SU-DHL-6 (cell line): ENCODE measurements at regions not wholly inside any gene's neighbourhood (a gene's known extent, or its start where the extent isn't known, plus 50 kb on each side); places are given as distances from the start of the nearest gene placed in this dataset.

ENCODE experiments used
- H2AFZ ChIP-seq: fragments of 200-600 bp; sonication (generic); 2 replicates; pipeline ENCODE4 v1.6.1; 2014; ENCODE audit warnings: low read depth, mild to moderate bottlenecking, moderate library complexity, mixed read lengths, antibody characterized with exemption, low read length; ENCODE audit not compliant: severe bottlenecking
- H3F3A ChIP-seq: fragments of 200-600 bp; shearing (Covaris generic); 2 replicates; pipeline ENCODE4 v1.6.0; 2016; ENCODE audit warnings: antibody characterized with exemption, mild to moderate bottlenecking; ENCODE audit not compliant: insufficient read depth
- H3K27ac ChIP-seq: fragments of 200-600 bp; sonication (generic); 2 replicates; pipeline ENCODE4 v1.5.1; 2016; ENCODE audit warnings: low read depth, mild to moderate bottlenecking, low read length, moderate library complexity, mixed read lengths
- H3K27me3 ChIP-seq: fragments of 200-600 bp; sonication (generic), shearing (Covaris generic); 2 replicates; pipeline ENCODE4 v1.6.0; 2014; ENCODE audit warnings: mild to moderate bottlenecking, low read length
- H3K36me3 ChIP-seq: fragments of 200-600 bp; sonication (generic); 2 replicates; pipeline ENCODE4 v1.6.1; 2014; ENCODE audit warnings: mild to moderate bottlenecking, low read length, mixed read lengths
- H3K4me2 ChIP-seq: fragments of 300-600, 200-600 bp; shearing (Covaris generic), sonication (generic); 2 replicates; pipeline ENCODE4 v1.6.0; 2014; ENCODE audit warnings: low read length, low read depth, mild to moderate bottlenecking; ENCODE audit not compliant: poor library complexity, severe bottlenecking
- H3K4me3 ChIP-seq: fragments of 200-600 bp; sonication (generic); 2 replicates; pipeline ENCODE4 v1.5.1; 2014; ENCODE audit warnings: antibody characterized with exemption, low read length, mild to moderate bottlenecking, mixed read lengths; ENCODE audit not compliant: insufficient read depth, poor library complexity, severe bottlenecking
- H3K79me2 ChIP-seq: fragments of 200-600 bp; sonication (generic); 2 replicates; pipeline ENCODE4 v1.6.1; 2014; ENCODE audit warnings: mild to moderate bottlenecking, low read length, moderate library complexity; ENCODE audit not compliant: insufficient read depth
- H3K9ac ChIP-seq: fragments of 200-600 bp; sonication (generic); 2 replicates; pipeline ENCODE4 v1.7.0; 2014; ENCODE audit warnings: mild to moderate bottlenecking, low read length
- H3K9me2 ChIP-seq: fragments of 200-600 bp; sonication (generic); replicated peaks from 2 replicates; pipeline ENCODE4 v1.6.1; 2014; ENCODE audit warnings: low read length; ENCODE audit not compliant: insufficient read depth
- H3K9me3 ChIP-seq: fragments of 200-600 bp; sonication (generic); 2 replicates; pipeline ENCODE4 v1.6.1; 2014; ENCODE audit warnings: low read length, mixed read lengths; ENCODE audit not compliant: insufficient read depth
- H4K20me1 ChIP-seq: fragments of 200-600 bp; sonication (generic); 2 replicates; pipeline ENCODE4 v1.6.1; 2014; ENCODE audit warnings: low read depth, mild to moderate bottlenecking, antibody characterized with exemption, low read length, moderate library complexity, mixed read lengths
- EZH2phosphoT487 ChIP-seq: fragments of 200-600 bp; sonication (generic), shearing (Covaris generic); conservative IDR thresholded peaks from 2 replicates; pipeline ENCODE4 v1.6.1; 2018; ENCODE audit warnings: mild to moderate bottlenecking, antibody characterized with exemption, low read length, moderate library complexity, mixed read lengths
- TF ChIP-seq, protein P1 (sequence below): fragments of 200-600 bp; sonication (generic); IDR thresholded peaks from one replicate; pipeline ENCODE4 v1.5.1; 2017; ENCODE audit warnings: antibody characterized with exemption, mild to moderate bottlenecking, low read length, moderate library complexity; ENCODE audit not compliant: insufficient read depth, poor library complexity, severe bottlenecking

DNA sequence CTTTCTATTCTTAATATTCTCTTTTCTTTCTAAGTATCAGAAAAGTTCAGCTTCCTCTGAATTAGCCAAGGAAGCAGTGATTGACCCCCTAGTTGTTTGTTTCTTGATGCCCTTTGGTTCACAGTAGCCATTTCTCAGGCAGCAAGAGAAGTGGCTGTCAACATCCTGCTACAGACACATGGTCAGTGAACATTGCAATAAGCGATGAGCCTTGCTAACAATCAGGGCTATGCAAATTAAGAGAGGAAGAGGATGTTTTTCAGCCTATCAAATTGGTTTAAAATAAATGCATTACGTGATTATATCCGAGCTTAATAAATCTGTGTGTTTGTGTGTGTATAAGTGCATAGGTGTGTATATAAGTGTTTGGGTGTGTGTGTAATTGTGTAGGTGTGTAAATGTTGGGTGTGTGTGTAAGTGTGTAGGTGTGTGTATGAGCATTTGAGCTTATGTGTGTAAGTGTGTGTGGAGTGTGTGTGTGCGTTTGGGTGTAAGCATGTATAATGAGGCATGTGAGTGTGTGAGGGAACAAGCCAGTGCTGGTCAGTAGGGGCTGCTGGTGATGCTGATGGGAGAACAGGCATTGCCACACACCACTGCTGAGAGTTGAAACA is 78.1 kb upstream of the XCR1 start:
- no peaks in the 10 kb centered on the region for H3K9me2 ChIP-seq
- no peaks in the 10 kb centered on the region for H3K79me2 ChIP-seq
- no peaks in the 10 kb centered on the region for H3K36me3 ChIP-seq
- H3K4me2 ChIP-seq = no peak overlapping the region
- H2AFZ ChIP-seq = no peak overlapping the region
- H3K9me3 ChIP-seq = no peaks in the 10 kb centered on the region
- TF ChIP-seq EZH2phosphoT487 = no peak
- TF ChIP-seq, protein P1, sequence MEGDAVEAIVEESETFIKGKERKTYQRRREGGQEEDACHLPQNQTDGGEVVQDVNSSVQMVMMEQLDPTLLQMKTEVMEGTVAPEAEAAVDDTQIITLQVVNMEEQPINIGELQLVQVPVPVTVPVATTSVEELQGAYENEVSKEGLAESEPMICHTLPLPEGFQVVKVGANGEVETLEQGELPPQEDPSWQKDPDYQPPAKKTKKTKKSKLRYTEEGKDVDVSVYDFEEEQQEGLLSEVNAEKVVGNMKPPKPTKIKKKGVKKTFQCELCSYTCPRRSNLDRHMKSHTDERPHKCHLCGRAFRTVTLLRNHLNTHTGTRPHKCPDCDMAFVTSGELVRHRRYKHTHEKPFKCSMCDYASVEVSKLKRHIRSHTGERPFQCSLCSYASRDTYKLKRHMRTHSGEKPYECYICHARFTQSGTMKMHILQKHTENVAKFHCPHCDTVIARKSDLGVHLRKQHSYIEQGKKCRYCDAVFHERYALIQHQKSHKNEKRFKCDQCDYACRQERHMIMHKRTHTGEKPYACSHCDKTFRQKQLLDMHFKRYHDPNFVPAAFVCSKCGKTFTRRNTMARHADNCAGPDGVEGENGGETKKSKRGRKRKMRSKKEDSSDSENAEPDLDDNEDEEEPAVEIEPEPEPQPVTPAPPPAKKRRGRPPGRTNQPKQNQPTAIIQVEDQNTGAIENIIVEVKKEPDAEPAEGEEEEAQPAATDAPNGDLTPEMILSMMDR = no peak
- H3K9ac ChIP-seq = no peak overlapping the region
- H3F3A ChIP-seq = no peaks in the 10 kb centered on the region
- H3K4me3 ChIP-seq = no peak overlapping the region
- no peaks in the 10 kb centered on the region for H3K27me3 ChIP-seq
- no peaks in the 10 kb centered on the region for H4K20me1 ChIP-seq
- H3K27ac ChIP-seq = no peak overlapping the region

DNA sequence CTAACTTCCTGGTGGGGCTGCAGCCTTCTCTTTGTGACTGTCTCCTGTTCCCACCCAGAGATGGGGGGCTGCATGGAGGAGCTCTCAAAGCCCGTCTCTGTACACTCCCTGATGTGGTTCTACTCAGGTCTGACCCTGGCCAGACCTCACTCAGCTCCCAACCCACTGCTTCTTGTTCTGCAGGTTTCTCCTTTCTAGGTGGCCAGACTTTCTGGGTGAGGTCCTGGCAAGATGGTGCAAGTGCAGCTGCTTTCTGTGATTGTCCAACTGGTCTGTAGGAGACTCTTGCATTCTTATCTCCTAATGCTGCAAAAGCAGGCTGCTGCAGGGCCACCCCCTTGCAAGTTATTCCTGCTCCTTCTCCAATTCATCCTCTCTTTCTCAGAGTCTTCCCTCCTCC is 77.4 kb upstream of the XCR1 start:
- no peaks in the 10 kb centered on the region for H3K9me2 ChIP-seq
- no peaks in the 10 kb centered on the region for H3F3A ChIP-seq
- no peaks in the 10 kb centered on the region for H3K36me3 ChIP-seq
- H4K20me1 ChIP-seq = no peaks in the 10 kb centered on the region
- no peak overlapping the region for H2AFZ ChIP-seq
- H3K9ac ChIP-seq = no peak overlapping the region
- no peak for TF ChIP-seq EZH2phosphoT487
- TF ChIP-seq, protein P1 = no peak
- no peak overlapping the region for H3K27ac ChIP-seq
- no peaks in the 10 kb centered on the region for H3K27me3 ChIP-seq
- no peak overlapping the region for H3K4me2 ChIP-seq
- H3K4me3 ChIP-seq = no peak overlapping the region
- no peaks in the 10 kb centered on the region for H3K79me2 ChIP-seq
- H3K9me3 ChIP-seq = no peaks in the 10 kb centered on the region

DNA sequence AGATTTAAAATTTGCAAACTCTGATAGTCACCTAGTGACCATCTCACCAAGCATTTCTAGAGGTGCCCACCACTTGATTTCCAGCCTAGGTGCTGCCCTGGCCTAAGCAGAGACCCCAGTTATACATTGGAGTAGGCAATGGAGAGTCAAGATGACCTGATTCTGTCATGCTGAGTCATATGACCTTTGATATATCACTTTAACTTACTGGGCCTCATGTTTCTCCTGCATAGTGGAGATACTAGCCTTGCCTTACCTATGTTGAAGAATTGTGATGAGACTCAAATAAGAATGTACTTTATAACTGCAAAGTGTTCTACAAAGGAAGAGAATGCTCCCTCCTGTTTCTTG is 75.5 kb upstream of the XCR1 start:
- Histone ChIP-seq H3F3A (no peaks in the 10 kb centered on the region), H3K9me2 (no peaks in the 10 kb centered on the region), H3K9ac (no peak overlapping the region), H3K36me3 (no peaks in the 10 kb centered on the region), H3K4me3 (no peak overlapping the region), H3K4me2 (no peak overlapping the region), H2AFZ (no peak overlapping the region), H3K27ac (no peak overlapping the region), H3K79me2 (no peaks in the 10 kb centered on the region), H3K9me3 (no peaks in the 10 kb centered on the region), H3K27me3 (no peaks in the 10 kb centered on the region), H4K20me1 (no peaks in the 10 kb centered on the region)
- TF ChIP-seq, protein P1 = no peak
- no peak for TF ChIP-seq EZH2phosphoT487
